ENCODE measurements at regions not wholly inside any gene's neighbourhood (a gene's known extent, or its start where the extent isn't known, plus 50 kb on each side); places are given as distances from the start of the nearest gene placed in this dataset.

- TF ChIP-seq EP300 (IDR thresholded peaks at IDR 0.05), result no peak
- TF ChIP-seq CTCF (IDR thresholded peaks at IDR 0.05), result no peak
Measured at GRCh38 chrX:148084611-148085010, 103.5 kb downstream of the FMR1NB start.
